SK-N-SH treated with all-trans-retinoic acid at 6 μM for 48 hours (cell line): ENCODE measurements at regions not wholly inside any gene's neighbourhood (a gene's known extent, or its start where the extent isn't known, plus 50 kb on each side); places are given as distances from the start of the nearest gene placed in this dataset.

Experiments
- OSR1 ChIP-seq: fragments of 250-450 bp; sonication (Bioruptor Pico); IDR thresholded peaks from 2 replicates; pipeline ENCODE4 v1.8.0; 2022; ENCODE audit warnings: moderate library complexity, mild to moderate bottlenecking, inconsistent platforms
- ZFP30 ChIP-seq: fragments of 450-650 bp; formaldehyde crosslinking; IDR thresholded peaks from 2 replicates; pipeline ENCODE4 v1.5.0; 2022; ENCODE audit warnings: mild to moderate bottlenecking, moderate library complexity
- ZNF8 ChIP-seq: fragments of 450-650 bp; formaldehyde crosslinking; IDR thresholded peaks from 2 replicates; pipeline ENCODE4 v1.5.0; 2020; ENCODE audit warnings: mild to moderate bottlenecking, moderate library complexity
- TF ChIP-seq, protein P1 (sequence below): fragments of 250-450 bp; sonication (Bioruptor Pico); IDR thresholded peaks from 2 replicates; pipeline ENCODE4 v1.8.0; 2020; ENCODE audit warnings: mild to moderate bottlenecking, moderate library complexity, borderline replicate concordance
- TF ChIP-seq, protein P2 (sequence below): fragments of 250-450 bp; sonication (Bioruptor Pico); IDR thresholded peaks from 2 replicates; pipeline ENCODE4 v1.5.1; 2020; ENCODE audit warnings: low read depth, mild to moderate bottlenecking, moderate library complexity

DNA sequence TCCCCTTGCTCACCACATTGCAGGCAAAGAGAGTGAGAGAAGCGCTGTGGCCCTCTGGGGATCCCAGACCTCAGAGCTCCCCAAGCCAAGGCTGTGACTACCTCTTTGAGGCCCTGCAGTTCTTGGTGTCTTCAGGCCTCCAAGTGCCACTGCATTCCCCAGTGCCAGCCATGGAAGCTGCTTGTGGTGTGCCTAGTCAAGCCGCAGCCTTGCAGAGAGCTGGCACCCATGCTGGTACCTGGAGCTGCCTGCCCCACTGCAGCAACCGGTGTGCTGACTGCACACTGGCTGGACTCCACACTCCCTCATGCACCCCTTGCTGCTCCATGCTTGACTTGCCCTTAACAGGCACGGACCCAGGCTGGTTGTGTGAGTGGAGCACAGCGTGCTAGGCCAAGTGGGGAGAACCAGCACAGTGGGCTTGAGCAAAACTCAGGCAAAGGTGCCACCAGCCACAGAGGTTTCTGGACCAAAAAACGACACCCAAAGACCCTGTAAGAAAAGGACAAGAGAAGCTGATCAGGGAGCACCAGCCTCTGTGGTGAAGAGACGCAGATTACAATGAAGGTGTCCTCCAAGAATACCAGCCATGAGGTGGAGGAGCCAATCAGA is 113.5 kb upstream of the TMEM18 start:
- TF ChIP-seq OSR1 (CRISPR knock-in tag) (no peak), ZNF8 (CRISPR knock-in tag) (no peak), ZFP30 (CRISPR knock-in tag) (no peak)
- TF ChIP-seq, protein P1, sequence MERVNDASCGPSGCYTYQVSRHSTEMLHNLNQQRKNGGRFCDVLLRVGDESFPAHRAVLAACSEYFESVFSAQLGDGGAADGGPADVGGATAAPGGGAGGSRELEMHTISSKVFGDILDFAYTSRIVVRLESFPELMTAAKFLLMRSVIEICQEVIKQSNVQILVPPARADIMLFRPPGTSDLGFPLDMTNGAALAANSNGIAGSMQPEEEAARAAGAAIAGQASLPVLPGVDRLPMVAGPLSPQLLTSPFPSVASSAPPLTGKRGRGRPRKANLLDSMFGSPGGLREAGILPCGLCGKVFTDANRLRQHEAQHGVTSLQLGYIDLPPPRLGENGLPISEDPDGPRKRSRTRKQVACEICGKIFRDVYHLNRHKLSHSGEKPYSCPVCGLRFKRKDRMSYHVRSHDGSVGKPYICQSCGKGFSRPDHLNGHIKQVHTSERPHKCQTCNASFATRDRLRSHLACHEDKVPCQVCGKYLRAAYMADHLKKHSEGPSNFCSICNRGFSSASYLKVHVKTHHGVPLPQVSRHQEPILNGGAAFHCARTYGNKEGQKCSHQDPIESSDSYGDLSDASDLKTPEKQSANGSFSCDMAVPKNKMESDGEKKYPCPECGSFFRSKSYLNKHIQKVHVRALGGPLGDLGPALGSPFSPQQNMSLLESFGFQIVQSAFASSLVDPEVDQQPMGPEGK (CRISPR knock-in tag), result no peak
- TF ChIP-seq, protein P2, sequence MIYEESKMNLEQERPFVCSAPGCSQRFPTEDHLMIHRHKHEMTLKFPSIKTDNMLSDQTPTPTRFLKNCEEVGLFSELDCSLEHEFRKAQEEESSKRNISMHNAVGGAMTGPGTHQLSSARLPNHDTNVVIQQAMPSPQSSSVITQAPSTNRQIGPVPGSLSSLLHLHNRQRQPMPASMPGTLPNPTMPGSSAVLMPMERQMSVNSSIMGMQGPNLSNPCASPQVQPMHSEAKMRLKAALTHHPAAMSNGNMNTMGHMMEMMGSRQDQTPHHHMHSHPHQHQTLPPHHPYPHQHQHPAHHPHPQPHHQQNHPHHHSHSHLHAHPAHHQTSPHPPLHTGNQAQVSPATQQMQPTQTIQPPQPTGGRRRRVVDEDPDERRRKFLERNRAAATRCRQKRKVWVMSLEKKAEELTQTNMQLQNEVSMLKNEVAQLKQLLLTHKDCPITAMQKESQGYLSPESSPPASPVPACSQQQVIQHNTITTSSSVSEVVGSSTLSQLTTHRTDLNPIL (CRISPR knock-in tag), result no peak
